Choroid plexus epithelial cell (primary cell): ENCODE measurements at regions not wholly inside any gene's neighbourhood (a gene's known extent, or its start where the extent isn't known, plus 50 kb on each side); places are given as distances from the start of the nearest gene placed in this dataset.

Experiments used
- DNase-seq: peaks from one replicate; pipeline ENCODE4 v3.0.0-alpha.2; 2010; ENCODE audit warnings: low read depth
- H3K4me3 ChIP-seq: 2 replicates; pipeline ENCODE4 v1.5.1; 2011; ENCODE audit warnings: low read depth, mild to moderate bottlenecking, control low read depth, low read length, moderate library complexity
- TF ChIP-seq, protein P1 (sequence below): conservative IDR thresholded peaks from 2 replicates; pipeline ENCODE4 v1.5.1; 2011; ENCODE audit warnings: low read depth, mild to moderate bottlenecking, control low read depth, inconsistent platforms, low read length, moderate library complexity

DNA sequence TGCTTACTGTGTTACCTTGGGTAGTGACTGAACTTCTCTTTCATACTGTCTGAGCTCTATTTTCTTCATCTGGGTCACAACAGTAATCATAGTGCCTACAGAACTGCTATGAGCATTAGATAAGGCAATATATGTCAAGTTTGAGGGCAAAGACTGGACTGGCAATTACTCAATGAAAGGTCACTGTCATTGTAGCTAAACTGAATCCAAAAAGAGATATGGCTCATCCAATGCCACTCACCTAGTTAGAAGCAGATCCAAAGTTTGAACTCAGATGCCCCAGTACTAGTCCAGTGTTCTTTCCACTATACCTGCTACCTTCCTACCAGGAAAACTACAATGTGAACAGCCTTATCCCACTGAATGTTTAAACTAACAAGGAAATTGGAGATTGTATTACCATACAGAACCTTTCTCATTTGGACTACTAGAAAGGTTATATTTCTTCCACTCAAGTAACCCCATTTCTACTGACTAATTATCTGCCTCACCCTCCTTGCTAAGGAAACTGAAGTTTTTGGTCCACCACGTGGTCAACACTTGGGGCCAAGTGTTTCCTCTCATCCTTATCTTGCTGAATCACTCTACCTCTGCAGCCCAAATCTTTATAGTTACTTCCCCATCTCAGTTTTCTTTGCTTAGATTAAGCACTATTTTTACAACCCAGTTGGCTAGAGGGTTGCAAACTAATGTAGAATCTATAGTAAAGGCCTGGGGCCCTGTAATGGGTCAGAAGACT, 202.3 kb upstream of the LPP start:
- TF ChIP-seq, protein P1, sequence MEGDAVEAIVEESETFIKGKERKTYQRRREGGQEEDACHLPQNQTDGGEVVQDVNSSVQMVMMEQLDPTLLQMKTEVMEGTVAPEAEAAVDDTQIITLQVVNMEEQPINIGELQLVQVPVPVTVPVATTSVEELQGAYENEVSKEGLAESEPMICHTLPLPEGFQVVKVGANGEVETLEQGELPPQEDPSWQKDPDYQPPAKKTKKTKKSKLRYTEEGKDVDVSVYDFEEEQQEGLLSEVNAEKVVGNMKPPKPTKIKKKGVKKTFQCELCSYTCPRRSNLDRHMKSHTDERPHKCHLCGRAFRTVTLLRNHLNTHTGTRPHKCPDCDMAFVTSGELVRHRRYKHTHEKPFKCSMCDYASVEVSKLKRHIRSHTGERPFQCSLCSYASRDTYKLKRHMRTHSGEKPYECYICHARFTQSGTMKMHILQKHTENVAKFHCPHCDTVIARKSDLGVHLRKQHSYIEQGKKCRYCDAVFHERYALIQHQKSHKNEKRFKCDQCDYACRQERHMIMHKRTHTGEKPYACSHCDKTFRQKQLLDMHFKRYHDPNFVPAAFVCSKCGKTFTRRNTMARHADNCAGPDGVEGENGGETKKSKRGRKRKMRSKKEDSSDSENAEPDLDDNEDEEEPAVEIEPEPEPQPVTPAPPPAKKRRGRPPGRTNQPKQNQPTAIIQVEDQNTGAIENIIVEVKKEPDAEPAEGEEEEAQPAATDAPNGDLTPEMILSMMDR, result no peak
- H3K4me3 ChIP-seq, result no peak overlapping the region
- no peak for DNase-seq

DNA sequence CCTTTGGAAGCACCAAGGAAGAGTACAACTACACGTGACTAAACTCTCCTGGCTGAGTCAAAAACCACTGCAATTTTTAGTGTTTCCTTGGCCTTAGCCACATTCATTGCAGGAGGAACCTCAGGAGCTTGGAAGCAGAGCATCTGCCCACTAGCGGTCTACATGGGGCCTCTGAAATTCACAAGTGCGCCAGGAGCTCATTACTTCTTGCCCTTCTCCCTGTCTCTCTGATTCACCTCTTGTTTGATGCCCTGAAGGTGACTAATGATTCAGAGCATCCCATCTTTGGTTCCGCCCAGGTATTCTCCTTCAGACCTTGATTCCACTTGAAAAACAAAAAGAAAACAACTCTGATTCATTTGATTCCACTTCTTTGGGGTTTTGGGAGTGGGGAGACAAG, 201.1 kb upstream of the LPP start:
- H3K4me3 ChIP-seq, result no peak overlapping the region
- TF ChIP-seq, protein P1, result no peak
- no peak for DNase-seq

DNA sequence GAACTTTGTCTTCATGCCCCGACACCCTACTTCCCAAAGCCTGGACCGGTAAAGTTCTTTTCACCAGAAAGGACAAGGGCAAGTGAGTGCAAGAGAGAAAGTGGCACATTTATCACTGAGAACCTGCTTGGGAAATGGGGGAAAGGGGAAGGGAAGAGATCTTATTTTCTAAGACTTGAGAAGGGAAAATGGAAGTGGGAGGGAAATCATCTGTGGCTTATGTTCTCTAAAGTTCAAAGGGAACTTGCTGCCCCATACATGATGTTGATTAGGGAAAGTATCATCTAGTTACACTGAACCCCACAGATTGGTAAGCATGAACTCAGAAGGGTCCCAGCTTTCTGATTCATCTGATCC, 199.5 kb upstream of the LPP start:
- no peak for DNase-seq

GRCh38 chr3:187954873-187955586, 198.9 kb upstream of the LPP start:
- H3K4me3 ChIP-seq, result no peak overlapping the region
- TF ChIP-seq, protein P1, result peak; percentile 26
- peak; percentile 99 for DNase-seq

More for the DNA sequence above, 199.5 kb upstream of the LPP start:
- no peak overlapping the region for H3K4me3 ChIP-seq
- TF ChIP-seq, protein P1, result no peak

DNA sequence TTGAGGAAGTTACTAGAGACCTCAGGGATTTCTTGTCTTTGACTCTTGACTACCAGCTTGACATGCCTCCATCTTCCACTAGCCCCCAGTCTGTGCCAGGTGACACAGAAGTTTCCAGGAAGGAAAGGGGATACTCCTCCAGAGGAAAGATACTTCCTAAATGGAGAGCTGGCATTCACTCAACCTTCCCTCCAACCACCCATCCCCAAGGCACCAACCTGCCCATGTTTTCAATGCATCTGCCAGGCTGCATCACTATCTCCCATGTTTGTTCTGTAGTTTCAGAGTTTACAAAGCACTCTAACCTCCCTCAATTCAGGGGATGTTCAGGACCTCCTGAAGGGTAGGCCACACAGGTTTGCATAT, 198.4 kb upstream of the LPP start:
- TF ChIP-seq, protein P1, result no peak
- no peak for DNase-seq
- no peak overlapping the region for H3K4me3 ChIP-seq

- peak; percentile 39 for DNase-seq
- TF ChIP-seq, protein P1, result no peak
- H3K4me3 ChIP-seq, result no peak overlapping the region
Observed at GRCh38 chr3:187957165-187957581, 196.8 kb upstream of the LPP start.

DNA sequence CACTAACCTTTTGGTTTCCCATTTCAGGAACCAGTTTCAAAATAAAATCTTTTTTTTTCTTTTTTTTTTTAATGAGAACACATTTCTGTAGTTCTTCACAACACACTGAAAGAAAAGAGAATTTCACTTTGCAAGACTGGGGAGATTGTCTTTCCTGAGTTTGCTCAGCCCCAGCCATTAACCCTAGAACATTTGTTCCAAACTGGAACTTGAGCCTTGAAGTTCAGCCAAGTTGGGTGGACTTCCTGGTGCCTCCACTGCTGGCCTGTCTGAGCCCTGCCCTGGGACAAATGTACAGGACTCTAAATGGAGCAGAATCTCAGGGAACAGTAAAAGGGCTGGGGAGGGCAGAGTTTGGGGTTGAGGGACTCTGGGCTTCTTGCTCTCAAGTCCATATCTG, 196.4 kb upstream of the LPP start:
- DNase-seq, result no peak
- TF ChIP-seq, protein P1, result no peak
- H3K4me3 ChIP-seq, result no peak overlapping the region
